ENCODE measurements at regions not wholly inside any gene's neighbourhood (a gene's known extent, or its start where the extent isn't known, plus 50 kb on each side); places are given as distances from the start of the nearest gene placed in this dataset.

- DNase-seq = no peak
These were observed 208.5 kb upstream of the NRP1 start for GRCh38 chr10:33542752-33543505.

GRCh38 chr10:33539116-33539515, 204.6 kb upstream of the NRP1 start:
- DNase-seq = no peak

DNA sequence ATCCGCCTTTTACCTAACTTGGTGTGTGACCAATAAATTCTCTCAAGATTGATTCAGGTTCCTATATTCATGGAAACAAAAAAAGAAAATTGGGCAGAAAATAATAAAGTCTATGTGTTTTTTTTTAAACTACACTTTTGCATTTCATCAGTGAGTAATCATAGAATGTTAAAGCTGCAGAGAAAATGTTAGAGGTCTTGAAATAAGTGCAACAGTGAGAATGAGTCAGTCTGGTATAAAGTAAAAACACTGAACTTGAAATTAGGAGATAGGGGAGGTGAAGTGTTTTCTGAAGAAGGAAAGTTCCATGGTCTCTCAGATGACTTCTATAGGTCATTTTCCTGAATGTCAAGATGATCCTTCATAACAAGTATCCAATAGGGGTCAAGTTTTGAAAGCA, 202.6 kb upstream of the NRP1 start:
- DNase-seq = no peak

DNA sequence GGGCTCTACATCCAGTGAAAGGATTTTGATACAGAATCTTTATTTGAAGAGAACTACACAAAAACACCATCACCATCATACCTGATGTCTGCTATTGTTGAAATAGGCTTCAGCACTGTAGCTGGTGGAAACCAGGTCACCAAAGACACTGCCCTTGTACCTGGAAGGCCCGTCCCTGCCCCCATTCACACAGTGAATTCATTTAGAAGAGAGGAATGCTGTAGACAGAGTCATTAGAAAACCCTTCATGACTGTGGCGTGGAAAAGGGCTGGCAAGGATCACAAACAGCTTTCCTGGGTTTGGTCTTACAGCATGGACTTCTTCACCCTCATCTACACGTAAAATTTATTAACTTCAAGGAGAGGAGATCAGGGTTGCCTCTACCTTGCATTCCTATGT, 202.0 kb upstream of the NRP1 start:
- no peak for DNase-seq

- no peak for DNase-seq
These were observed 201.4 kb upstream of the NRP1 start for GRCh38 chr10:33535866-33536265.

DNA sequence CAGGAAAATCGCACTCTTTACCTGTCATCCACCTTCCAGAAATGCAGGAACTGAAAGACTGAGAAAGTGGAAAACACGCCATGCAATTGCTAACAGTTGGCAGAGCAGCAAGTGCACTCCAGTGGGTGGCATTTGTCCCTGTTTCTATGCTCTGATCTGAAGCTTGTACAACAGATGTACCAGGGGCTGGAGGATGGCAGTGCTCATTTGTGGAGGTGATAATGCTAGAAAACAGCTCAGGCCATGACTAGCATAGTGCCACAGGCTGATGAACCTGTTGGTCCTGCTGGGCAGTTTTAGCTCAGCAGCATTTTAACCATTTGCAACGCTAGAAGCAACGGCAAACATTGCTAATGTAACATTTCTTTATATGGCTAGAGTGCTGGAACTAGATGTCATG, 199.9 kb upstream of the NRP1 start:
- DNase-seq = no peak

DNA sequence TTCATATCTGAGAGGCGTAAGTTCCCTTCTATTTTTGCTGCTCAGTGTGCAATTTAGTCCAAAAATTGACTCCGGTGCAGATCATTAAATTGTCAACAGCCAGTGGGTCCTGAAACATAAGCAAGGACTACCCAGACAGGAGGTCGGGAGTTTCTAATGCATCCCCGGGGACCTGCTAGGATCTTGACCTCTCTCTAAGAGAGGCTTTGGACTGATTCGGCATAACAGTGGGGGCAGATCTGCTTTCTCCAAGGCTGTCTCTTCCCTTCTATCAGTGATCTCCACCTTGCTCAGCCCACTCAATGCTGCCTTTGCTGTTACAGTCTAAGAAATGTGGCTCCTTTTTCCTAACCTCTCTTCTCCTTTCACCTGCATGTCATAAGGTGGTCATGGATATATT, 199.1 kb upstream of the NRP1 start:
- no peak for DNase-seq

DNA sequence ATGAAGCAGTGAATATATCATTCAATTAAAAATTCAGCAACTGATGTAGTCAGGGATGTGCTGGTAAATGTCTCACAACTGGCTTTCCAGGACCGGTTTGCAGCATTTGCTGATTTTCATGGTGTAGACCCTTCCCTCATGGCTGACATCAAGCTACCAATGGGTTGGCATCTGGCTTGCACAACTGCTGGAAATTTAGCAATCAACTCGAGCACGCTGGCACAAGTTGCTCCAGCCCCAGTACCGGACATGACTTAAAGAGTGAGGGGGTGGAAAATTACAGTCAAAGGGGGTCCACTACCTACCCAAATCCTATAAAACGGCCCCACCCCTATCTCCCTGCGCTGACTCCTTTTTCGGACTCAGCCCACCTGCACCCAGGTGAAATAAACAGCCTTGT, 198.4 kb upstream of the NRP1 start:
- DNase-seq = no peak

GRCh38 chr10:33529234-33529633, 194.8 kb upstream of the NRP1 start:
- no peak for DNase-seq

- no peak for DNase-seq
These were observed 190.5 kb upstream of the NRP1 start for GRCh38 chr10:33524966-33525365.

- no peak for DNase-seq
These were observed 189.6 kb upstream of the NRP1 start for GRCh38 chr10:33524041-33524440.

DNA sequence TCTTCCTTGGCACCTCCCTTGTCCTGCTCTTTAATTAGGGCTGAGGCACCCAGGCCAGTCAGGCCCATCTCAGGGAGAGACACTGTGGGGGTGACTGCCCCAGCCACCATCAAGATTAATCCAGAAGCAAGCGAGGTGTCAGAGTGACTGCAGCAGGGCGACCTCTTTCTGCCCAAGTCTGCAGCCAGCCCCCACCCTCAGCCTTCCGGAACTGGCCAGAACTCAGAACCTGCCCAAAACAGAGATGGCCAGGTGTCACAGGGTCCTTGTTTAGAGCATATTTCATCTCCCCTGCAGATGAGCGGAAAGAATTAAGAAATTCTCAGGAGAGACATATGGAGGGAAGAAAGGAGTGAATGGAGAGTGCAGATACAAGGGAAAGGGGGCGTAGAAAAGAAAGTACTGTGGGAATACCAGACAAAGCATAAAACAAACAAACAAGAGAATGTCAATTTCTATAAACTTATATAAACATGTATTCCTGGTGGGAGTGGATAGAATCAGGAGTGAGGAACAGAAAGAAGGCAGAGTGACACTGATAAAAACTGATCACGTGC, 188.8 kb upstream of the NRP1 start:
- DNase-seq = no peak

GRCh38 chr10:33521904-33522303, 187.4 kb upstream of the NRP1 start:
- no peak for DNase-seq

GRCh38 chr10:33521062-33521461, 186.6 kb upstream of the NRP1 start:
- DNase-seq = no peak

GRCh38 chr10:33520223-33520622, 185.8 kb upstream of the NRP1 start:
- no peak for DNase-seq

- DNase-seq = no peak
These were observed 184.8 kb upstream of the NRP1 start for GRCh38 chr10:33519130-33519860.

DNA sequence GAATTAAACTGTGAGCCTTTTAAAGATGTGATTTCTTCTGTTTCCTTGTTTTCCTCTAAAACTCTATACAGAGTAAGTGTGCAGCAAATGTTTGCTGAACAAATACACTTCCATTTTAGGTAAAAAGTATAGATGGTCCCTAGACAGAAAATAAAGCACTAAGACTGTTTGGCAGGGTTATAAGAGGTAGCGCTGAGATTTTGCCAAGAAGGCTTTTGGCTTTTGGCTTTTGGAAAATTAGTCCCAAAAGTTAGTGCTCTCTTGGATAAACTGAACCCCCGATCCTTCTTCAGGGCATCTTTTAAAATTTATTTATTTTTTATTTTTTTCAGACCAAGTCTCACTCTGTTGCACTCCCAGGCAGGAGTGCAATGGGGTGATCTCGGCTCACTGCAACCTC, 175.7 kb upstream of the NRP1 start:
- no peak for DNase-seq

DNA sequence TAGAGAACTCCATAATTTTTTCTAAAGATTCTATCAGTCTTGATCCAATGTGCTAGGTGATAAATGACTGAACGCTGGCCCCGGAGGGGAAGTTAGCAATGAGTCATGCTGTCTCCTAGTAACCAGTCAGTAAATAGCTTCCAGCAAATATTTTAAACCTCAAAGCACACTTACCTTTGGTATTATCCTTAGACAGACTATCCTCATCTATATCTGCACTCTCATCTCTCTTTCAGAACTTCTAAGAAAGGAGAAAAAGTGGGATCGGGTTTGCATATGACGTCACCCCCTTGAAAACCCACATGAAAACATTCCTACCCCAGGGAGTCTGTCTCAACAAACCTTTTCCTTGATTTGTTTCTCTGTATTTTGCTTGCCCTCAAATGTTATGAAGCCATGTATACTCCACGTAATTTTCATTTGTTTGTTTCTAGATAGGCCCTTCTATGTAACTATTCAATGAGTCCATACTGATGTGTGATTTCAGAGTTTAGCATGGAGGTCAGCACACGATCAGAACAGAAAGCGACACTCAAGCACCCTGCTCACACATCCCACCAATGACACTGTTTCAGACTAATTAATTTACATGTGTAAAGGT, 174.9 kb upstream of the NRP1 start:
- DNase-seq = peak; percentile 54

DNA sequence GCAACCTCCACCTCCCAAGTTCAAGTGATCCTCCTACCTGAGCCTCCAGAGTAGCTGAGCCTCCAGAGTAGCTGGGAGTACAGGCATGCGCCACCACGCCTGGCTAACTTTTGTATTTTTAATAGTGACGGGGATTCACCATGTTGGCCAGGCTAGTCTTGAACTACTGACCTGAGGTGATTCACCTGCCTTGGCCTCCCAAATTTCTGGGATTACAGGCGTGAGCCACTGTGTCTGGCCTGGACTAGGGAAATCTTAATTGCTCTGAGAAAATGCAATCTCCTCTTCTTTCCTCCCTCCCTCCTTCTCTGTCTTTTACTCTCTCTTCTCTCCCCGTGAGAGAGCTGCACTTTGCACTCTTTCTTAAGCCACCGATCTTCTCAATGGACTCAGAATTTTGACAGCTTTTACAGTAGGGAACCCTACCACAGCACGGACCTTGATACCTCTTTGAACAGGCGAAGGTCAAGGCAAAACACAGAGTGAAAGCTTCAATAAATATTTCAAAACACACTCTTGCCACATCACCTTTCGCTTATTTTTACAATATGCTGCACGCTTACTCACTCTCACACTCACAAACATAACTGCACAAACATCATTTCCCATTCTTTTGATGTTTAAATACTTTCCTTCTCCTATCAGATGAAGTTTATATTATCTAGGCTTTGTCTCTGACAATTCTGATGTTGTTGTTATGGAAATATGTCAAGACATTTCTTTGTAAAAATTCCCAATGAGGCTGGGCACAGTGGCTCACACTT, 173.4 kb upstream of the NRP1 start:
- DNase-seq = no peak

GRCh38 chr10:33506838-33507661, 172.6 kb upstream of the NRP1 start:
- no peak for DNase-seq

DNA sequence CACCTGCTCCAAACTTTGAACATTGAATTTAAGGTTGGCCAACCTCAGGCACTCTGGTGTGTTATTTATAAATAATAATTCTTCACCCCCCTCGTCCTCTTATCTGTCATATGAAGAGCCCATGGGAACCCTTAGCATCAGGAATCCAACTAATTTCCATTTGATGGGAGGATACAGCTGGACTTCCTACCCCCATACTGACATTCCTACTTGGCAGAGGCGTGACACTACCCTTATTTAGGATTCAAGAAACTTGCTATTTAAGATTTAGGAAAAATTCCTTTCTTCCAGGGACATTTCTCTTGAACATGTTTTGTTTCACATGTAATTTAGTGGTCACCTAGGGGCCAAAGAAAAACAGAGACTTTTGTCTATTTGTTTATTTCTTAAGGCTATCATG, 171.9 kb upstream of the NRP1 start:
- DNase-seq = no peak

DNA sequence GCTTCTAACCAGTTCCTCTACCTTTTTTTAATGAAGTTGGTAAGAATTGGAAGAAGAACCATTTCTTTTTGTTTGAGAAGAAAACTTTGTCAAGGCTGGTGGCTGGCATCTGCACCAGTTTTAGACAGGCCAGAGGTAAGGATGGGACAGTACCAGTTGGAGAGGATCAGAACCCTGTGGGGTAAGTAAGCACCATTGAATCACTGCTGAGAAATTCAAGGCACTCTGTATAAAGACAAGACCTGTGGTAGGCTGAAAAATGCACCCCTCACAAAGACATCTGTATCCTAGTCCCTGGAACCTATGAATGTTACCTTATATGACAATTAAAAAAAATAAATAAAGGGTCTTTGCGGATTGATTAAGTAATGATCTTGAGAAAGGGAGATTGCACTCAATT, 166.7 kb upstream of the NRP1 start:
- DNase-seq = no peak
